Cortex of kidney (tissue), 1 donor: ENCODE measurements at regions not wholly inside any gene's neighbourhood (a gene's known extent, or its start where the extent isn't known, plus 50 kb on each side); places are given as distances from the start of the nearest gene placed in this dataset.

ENCODE experiments used
- DNase-seq: peaks from one replicate; lab custom pipeline; 2025; lab: John Stamatoyannopoulos, UW

GRCh38 chr13:103969520-103970050, 903.4 kb upstream of the SLC10A2 start:
- DNase-seq = no peak

GRCh38 chr13:103965506-103966243, 899.5 kb upstream of the SLC10A2 start:
- DNase-seq = no peak

- DNase-seq = no peak
These were observed 895.6 kb upstream of the SLC10A2 start for GRCh38 chr13:103961784-103962183.

GRCh38 chr13:103961129-103961528, 894.9 kb upstream of the SLC10A2 start:
- DNase-seq = no peak

- no peak for DNase-seq
These were observed 893.8 kb upstream of the SLC10A2 start for GRCh38 chr13:103960001-103960400.

- no peak for DNase-seq
These were observed 892.5 kb upstream of the SLC10A2 start for GRCh38 chr13:103958691-103959090.

- DNase-seq = no peak
These were observed 891.7 kb upstream of the SLC10A2 start for GRCh38 chr13:103957939-103958338.

- DNase-seq = no peak
These were observed 887.6 kb upstream of the SLC10A2 start for GRCh38 chr13:103953859-103954258.

- no peak for DNase-seq
These were observed 886.0 kb upstream of the SLC10A2 start for GRCh38 chr13:103952183-103952582.

- no peak for DNase-seq
These were observed 882.2 kb upstream of the SLC10A2 start for GRCh38 chr13:103948426-103948825.

GRCh38 chr13:103945836-103946235, 879.6 kb upstream of the SLC10A2 start:
- no peak for DNase-seq

GRCh38 chr13:103941506-103942140, 875.4 kb upstream of the SLC10A2 start:
- DNase-seq = no peak

GRCh38 chr13:103935117-103935516, 868.9 kb upstream of the SLC10A2 start:
- DNase-seq = no peak

- DNase-seq = no peak
These were observed 865.7 kb upstream of the SLC10A2 start for GRCh38 chr13:103931885-103932284.

- no peak for DNase-seq
These were observed 865.2 kb upstream of the SLC10A2 start for GRCh38 chr13:103931331-103931845.

- DNase-seq = no peak
These were observed 859.9 kb upstream of the SLC10A2 start for GRCh38 chr13:103926118-103926517.

- DNase-seq = no peak
These were observed 842.7 kb upstream of the SLC10A2 start for GRCh38 chr13:103908911-103909310.

GRCh38 chr13:103908274-103908673, 842.1 kb upstream of the SLC10A2 start:
- DNase-seq = no peak

GRCh38 chr13:103903790-103904189, 837.6 kb upstream of the SLC10A2 start:
- no peak for DNase-seq

GRCh38 chr13:103898481-103898880, 832.3 kb upstream of the SLC10A2 start:
- no peak for DNase-seq

- DNase-seq = no peak
These were observed 829.8 kb upstream of the SLC10A2 start for GRCh38 chr13:103895835-103896531.

- DNase-seq = no peak
These were observed 828.4 kb upstream of the SLC10A2 start for GRCh38 chr13:103894626-103895025.
